HEK293 (cell line): ENCODE measurements at regions not wholly inside any gene's neighbourhood (a gene's known extent, or its start where the extent isn't known, plus 50 kb on each side); places are given as distances from the start of the nearest gene placed in this dataset.

Source experiments
- CTCF ChIA-PET: fragments of 350-600 bp; formaldehyde crosslinking; extraction: SDS; loops from one replicate; lab custom pipeline; 2021; ENCODE audit warnings: antibody characterized with exemption; lab: Yijun Ruan, JAX
- POLR2A ChIA-PET: fragments of 300-600 bp; formaldehyde crosslinking; extraction: SDS; loops from one replicate; lab custom pipeline; 2020; ENCODE audit warnings: antibody characterized with exemption, inconsistent platforms; lab: Yijun Ruan, JAX
- H3K27ac ChIP-seq: fragments of 200-500 bp; sonication (Bioruptor generic); 2 replicates; pipeline ENCODE4 v1.5.1; 2014; ENCODE audit warnings: low read depth, low read length, control low read depth, inconsistent platforms; ENCODE audit errors: extremely low read depth
- H3K36me3 ChIP-seq, 2 experiments: fragments of 200-500 bp in 1 of 2; sonication (Bioruptor generic) in 1 of 2; 1 replicate in 1 of 2; 2 replicates in 1 of 2; pipeline ENCODE4 v1.5.1; 2014 to 2017; ENCODE audit warnings: inconsistent platforms in 2 of 2, low read length in 2 of 2; ENCODE audit not compliant: control insufficient read depth in 2 of 2, insufficient read depth in 1 of 2
- H3K4me1 ChIP-seq: fragments of 200-500 bp; sonication (Bioruptor generic); 2 replicates; pipeline ENCODE4 v1.5.1; 2014; ENCODE audit warnings: mild to moderate bottlenecking, low read length, inconsistent platforms; ENCODE audit not compliant: control insufficient read depth, insufficient read depth
- H3K4me3 ChIP-seq: 2 replicates; pipeline ENCODE4 v1.5.1; 2011; ENCODE audit warnings: low read depth, mild to moderate bottlenecking, control low read depth, low read length, moderate library complexity
- H3K9me3 ChIP-seq: fragments of 200-500 bp; sonication (Bioruptor generic); 2 replicates; pipeline ENCODE4 v1.5.1; 2014; ENCODE audit warnings: low read depth, low read length, inconsistent platforms; ENCODE audit not compliant: control insufficient read depth, insufficient read depth
- OVOL3 ChIP-seq: fragments of 450-650 bp; formaldehyde crosslinking; IDR thresholded peaks from 2 replicates; pipeline ENCODE4 v1.5.1; 2016; ENCODE audit warnings: missing biosample characterization, missing genetic modification characterization
- RBAK ChIP-seq: fragments of 450-650 bp; formaldehyde crosslinking; IDR thresholded peaks from 2 replicates; pipeline ENCODE4 v1.5.1; 2016; ENCODE audit warnings: missing biosample characterization, missing genetic modification characterization
- TRIM28 ChIP-seq: IDR thresholded peaks from 2 replicates; pipeline ENCODE4 v1.6.1; 2011; ENCODE audit warnings: low read length, control low read depth, borderline replicate concordance
- YY2 ChIP-seq: fragments of 450-650 bp; formaldehyde crosslinking; IDR thresholded peaks from 2 replicates; pipeline ENCODE4 v1.5.1; 2016; ENCODE audit warnings: missing biosample characterization, missing genetic modification characterization
- ZNF114 ChIP-seq: fragments of 450-650 bp; formaldehyde crosslinking; IDR thresholded peaks from 2 replicates; pipeline ENCODE4 v1.5.0; 2017; ENCODE audit warnings: missing biosample characterization, missing genetic modification characterization
- ZNF121 ChIP-seq: fragments of 450-650 bp; formaldehyde crosslinking; IDR thresholded peaks from 2 replicates; pipeline ENCODE4 v1.5.1; 2016; ENCODE audit warnings: missing biosample characterization, missing genetic modification characterization
- ZNF16 ChIP-seq: fragments of 450-650 bp; formaldehyde crosslinking; IDR thresholded peaks from 2 replicates; pipeline ENCODE4 v1.5.1; 2016; ENCODE audit warnings: low read depth, missing biosample characterization, missing genetic modification characterization
- ZNF169 ChIP-seq: fragments of 450-650 bp; formaldehyde crosslinking; IDR thresholded peaks from 2 replicates; pipeline ENCODE4 v1.5.1; 2016; ENCODE audit warnings: missing biosample characterization, missing genetic modification characterization
- ZNF202 ChIP-seq: fragments of 450-650 bp; formaldehyde crosslinking; IDR thresholded peaks from 2 replicates; pipeline ENCODE4 v1.5.1; 2016; ENCODE audit warnings: missing biosample characterization, missing genetic modification characterization, borderline replicate concordance
- ZNF248 ChIP-seq: fragments of 450-650 bp; formaldehyde crosslinking; IDR thresholded peaks from 2 replicates; pipeline ENCODE4 v1.5.1; 2017; ENCODE audit warnings: missing biosample characterization, missing genetic modification characterization
- ZNF266 ChIP-seq: fragments of 450-650 bp; formaldehyde crosslinking; IDR thresholded peaks from 2 replicates; pipeline ENCODE4 v1.5.1; 2016; ENCODE audit warnings: missing biosample characterization, missing genetic modification characterization, low read depth
- ZNF292 ChIP-seq: fragments of 450-650 bp; formaldehyde crosslinking; IDR thresholded peaks from 2 replicates; pipeline ENCODE4 v1.5.1; 2016; ENCODE audit warnings: low read depth, missing biosample characterization, missing genetic modification characterization, borderline replicate concordance
- ZNF302 ChIP-seq: fragments of 450-650 bp; formaldehyde crosslinking; IDR thresholded peaks from 2 replicates; pipeline ENCODE4 v1.5.1; 2016; ENCODE audit warnings: missing biosample characterization, missing genetic modification characterization, low read depth
- ZNF335 ChIP-seq: fragments of 450-650 bp; formaldehyde crosslinking; conservative IDR thresholded peaks from 2 replicates; pipeline ENCODE4 v1.5.1; 2016; ENCODE audit warnings: missing biosample characterization, missing genetic modification characterization
- ZNF423 ChIP-seq: fragments of 450-650 bp; formaldehyde crosslinking; IDR thresholded peaks from 2 replicates; pipeline ENCODE4 v1.5.1; 2016; ENCODE audit warnings: missing biosample characterization, missing genetic modification characterization
- ZNF426 ChIP-seq: fragments of 450-650 bp; formaldehyde crosslinking; IDR thresholded peaks from 2 replicates; pipeline ENCODE4 v1.5.1; 2017; ENCODE audit warnings: missing biosample characterization, missing genetic modification characterization, mild to moderate bottlenecking, inconsistent platforms, moderate library complexity
- ZNF549 ChIP-seq: fragments of 450-650 bp; IDR thresholded peaks from 2 replicates; pipeline ENCODE4 v1.5.1; 2018; ENCODE audit warnings: missing biosample characterization, missing genetic modification characterization, mild to moderate bottlenecking, inconsistent platforms, moderate library complexity
- ZNF670 ChIP-seq: fragments of 450-650 bp; formaldehyde crosslinking; IDR thresholded peaks from 2 replicates; pipeline ENCODE4 v1.5.1; 2016; ENCODE audit warnings: missing biosample characterization, missing genetic modification characterization, low read depth
- ZNF837 ChIP-seq: fragments of 450-650 bp; formaldehyde crosslinking; IDR thresholded peaks from 2 replicates; pipeline ENCODE4 v1.5.1; 2016; ENCODE audit warnings: missing biosample characterization, missing genetic modification characterization
- ZXDB ChIP-seq: fragments of 450-650 bp; formaldehyde crosslinking; IDR thresholded peaks from 2 replicates; pipeline ENCODE4 v1.5.1; 2016; ENCODE audit warnings: missing biosample characterization, missing genetic modification characterization
- TF ChIP-seq, protein P1 (sequence below): fragments of 450-650 bp; formaldehyde crosslinking; IDR thresholded peaks from 2 replicates; pipeline ENCODE4 v1.5.1; 2016; ENCODE audit warnings: missing biosample characterization, missing genetic modification characterization, low read depth
- TF ChIP-seq, protein P2 (sequence below): fragments of 450-650 bp; formaldehyde crosslinking; optimal IDR thresholded peaks from 2 replicates; pipeline ENCODE3; 2016; ENCODE audit warnings: missing biosample characterization, mild to moderate bottlenecking, missing genetic modification characterization
- TF ChIP-seq, protein P3 (sequence below): fragments of 450-650 bp; formaldehyde crosslinking; IDR thresholded peaks from 2 replicates; pipeline ENCODE4 v1.5.1; 2016; ENCODE audit warnings: missing biosample characterization, missing genetic modification characterization
- TF ChIP-seq, protein P4 (sequence below): fragments of 450-650 bp; formaldehyde crosslinking; IDR thresholded peaks from 2 replicates; pipeline ENCODE4 v1.5.1; 2016; ENCODE audit warnings: missing biosample characterization, missing genetic modification characterization

DNA sequence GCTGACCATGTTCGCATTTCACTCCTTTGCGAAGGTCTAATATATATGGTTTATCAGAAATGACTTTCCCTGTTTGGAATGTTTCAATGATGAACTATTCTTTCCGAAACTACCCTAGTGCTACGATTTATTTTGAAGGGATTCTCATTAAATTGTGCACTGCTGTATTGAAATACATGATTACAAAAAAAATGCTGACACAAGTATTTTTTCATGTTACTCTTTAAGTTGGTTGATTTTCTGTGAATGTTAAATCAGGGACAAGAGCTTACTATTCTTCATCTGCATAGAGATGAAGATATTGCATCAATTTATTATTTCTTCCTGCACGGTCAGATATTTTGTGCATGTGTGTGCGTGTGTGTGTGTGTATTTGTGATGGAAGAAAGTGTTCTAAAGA is 731.5 kb upstream of the AGA start:
- POLR2A ChIA-PET = no interaction called here
- no peaks in the 10 kb centered on the region for H3K9me3 ChIP-seq
- no peaks in the 10 kb centered on the region for H3K4me1 ChIP-seq
- H3K27ac ChIP-seq = no peak overlapping the region
- CTCF ChIA-PET = no interaction called here
- TF ChIP-seq ZNF670 (no peak), ZNF248 (no peak), ZNF302 (tag by site-specific recombination) (no peak), RBAK (tag by site-specific recombination) (no peak), ZNF114 (tag by site-specific recombination) (no peak), ZNF266 (tag by site-specific recombination) (no peak), ZNF549 (tag by site-specific recombination) (no peak), ZNF292 (tag by site-specific recombination) (no peak), ZNF202 (tag by site-specific recombination) (no peak), ZNF837 (tag by site-specific recombination) (no peak), ZNF121 (tag by site-specific recombination) (no peak)
- TF ChIP-seq, protein P1, sequence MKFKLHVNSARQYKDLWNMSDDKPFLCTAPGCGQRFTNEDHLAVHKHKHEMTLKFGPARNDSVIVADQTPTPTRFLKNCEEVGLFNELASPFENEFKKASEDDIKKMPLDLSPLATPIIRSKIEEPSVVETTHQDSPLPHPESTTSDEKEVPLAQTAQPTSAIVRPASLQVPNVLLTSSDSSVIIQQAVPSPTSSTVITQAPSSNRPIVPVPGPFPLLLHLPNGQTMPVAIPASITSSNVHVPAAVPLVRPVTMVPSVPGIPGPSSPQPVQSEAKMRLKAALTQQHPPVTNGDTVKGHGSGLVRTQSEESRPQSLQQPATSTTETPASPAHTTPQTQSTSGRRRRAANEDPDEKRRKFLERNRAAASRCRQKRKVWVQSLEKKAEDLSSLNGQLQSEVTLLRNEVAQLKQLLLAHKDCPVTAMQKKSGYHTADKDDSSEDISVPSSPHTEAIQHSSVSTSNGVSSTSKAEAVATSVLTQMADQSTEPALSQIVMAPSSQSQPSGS (tag by site-specific recombination) = no peak
- TF ChIP-seq, protein P2, sequence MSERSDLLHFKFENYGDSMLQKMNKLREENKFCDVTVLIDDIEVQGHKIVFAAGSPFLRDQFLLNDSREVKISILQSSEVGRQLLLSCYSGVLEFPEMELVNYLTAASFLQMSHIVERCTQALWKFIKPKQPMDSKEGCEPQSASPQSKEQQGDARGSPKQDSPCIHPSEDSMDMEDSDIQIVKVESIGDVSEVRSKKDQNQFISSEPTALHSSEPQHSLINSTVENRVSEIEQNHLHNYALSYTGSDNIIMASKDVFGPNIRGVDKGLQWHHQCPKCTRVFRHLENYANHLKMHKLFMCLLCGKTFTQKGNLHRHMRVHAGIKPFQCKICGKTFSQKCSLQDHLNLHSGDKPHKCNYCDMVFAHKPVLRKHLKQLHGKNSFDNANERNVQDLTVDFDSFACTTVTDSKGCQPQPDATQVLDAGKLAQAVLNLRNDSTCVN = no peak
- no peak overlapping the region for H3K4me3 ChIP-seq
- no peaks in the 10 kb centered on the region for H3K36me3 ChIP-seq

DNA sequence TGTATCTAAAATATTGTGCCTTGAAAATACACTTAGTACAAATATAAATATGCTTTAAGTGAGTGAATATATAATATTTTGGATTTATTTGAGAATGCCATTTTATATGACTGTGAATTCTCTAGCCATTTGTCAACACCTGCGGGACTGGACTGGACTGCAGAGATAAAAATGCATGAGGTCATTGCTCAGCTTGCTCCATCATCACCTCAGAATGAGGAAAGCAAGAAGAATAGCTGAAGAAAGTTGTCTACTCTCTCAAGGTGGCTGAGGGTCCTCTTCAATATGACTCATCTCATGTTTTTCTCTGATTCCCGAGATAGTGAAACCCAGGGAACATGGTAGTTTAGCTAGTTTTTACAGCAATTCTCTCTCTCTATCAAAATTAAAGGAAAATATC is 732.5 kb upstream of the AGA start:
- no peaks in the 10 kb centered on the region for H3K9me3 ChIP-seq
- H3K27ac ChIP-seq = no peak overlapping the region
- no peaks in the 10 kb centered on the region for H3K4me1 ChIP-seq
- TF ChIP-seq, protein P3, sequence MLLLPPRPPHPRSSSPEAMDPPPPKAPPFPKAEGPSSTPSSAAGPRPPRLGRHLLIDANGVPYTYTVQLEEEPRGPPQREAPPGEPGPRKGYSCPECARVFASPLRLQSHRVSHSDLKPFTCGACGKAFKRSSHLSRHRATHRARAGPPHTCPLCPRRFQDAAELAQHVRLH (tag by site-specific recombination) = no peak
- TF ChIP-seq, all 188 proteins: peak for 0
- POLR2A ChIA-PET = no interaction called here
- H3K36me3 ChIP-seq = no peaks in the 10 kb centered on the region
- CTCF ChIA-PET = no interaction called here
- no peak overlapping the region for H3K4me3 ChIP-seq

DNA sequence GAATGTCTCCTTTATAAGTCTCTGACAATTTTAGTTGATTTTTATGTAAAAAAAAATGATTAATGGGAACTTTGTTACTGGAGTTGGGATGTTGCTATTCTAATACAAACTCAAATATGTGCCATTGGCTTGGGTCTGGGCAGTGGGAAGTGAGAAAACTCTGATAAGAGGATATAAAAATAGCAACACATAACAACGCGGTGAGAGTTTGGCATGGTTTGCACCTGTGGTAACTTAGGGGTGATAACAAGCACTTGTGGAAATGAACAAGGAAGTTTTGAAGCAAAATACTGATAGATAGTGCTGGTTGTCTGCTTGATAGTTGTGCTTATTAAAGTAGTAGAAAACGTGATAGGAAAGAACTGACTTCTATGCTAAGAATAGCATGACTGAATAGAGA is 743.3 kb upstream of the AGA start:
- TF ChIP-seq ZXDB (tag by site-specific recombination) = no peak
- TF ChIP-seq, protein P4, sequence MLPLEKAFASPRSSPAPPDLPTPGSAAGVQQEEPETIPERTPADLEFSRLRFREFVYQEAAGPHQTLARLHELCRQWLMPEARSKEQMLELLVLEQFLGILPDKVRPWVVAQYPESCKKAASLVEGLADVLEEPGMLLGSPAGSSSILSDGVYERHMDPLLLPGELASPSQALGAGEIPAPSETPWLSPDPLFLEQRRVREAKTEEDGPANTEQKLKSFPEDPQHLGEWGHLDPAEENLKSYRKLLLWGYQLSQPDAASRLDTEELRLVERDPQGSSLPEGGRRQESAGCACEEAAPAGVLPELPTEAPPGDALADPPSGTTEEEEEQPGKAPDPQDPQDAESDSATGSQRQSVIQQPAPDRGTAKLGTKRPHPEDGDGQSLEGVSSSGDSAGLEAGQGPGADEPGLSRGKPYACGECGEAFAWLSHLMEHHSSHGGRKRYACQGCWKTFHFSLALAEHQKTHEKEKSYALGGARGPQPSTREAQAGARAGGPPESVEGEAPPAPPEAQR (tag by site-specific recombination) = no peak
- no peak for TF ChIP-seq ZNF423 (tag by site-specific recombination)
- no peak for TF ChIP-seq YY2 (tag by site-specific recombination)
- no peak for TF ChIP-seq ZNF121 (tag by site-specific recombination)
- TF ChIP-seq ZNF335 (tag by site-specific recombination) = no peak
- TF ChIP-seq ZNF169 (tag by site-specific recombination) = no peak
- TF ChIP-seq OVOL3 (tag by site-specific recombination) = no peak
- no peak for TF ChIP-seq TRIM28
- no peak for TF ChIP-seq ZNF426 (tag by site-specific recombination)
- no peak for TF ChIP-seq ZNF16
- H3K4me1 ChIP-seq = no peaks in the 10 kb centered on the region
- ChIA-PET POLR2A (no interaction called here), CTCF (no interaction called here)
- no peaks in the 10 kb centered on the region for H3K36me3 ChIP-seq
- no peak overlapping the region for H3K4me3 ChIP-seq
- no peak overlapping the region for H3K27ac ChIP-seq
- H3K9me3 ChIP-seq = no peaks in the 10 kb centered on the region
